ENCODE measurements at regions not wholly inside any gene's neighbourhood (a gene's known extent, or its start where the extent isn't known, plus 50 kb on each side); places are given as distances from the start of the nearest gene placed in this dataset.
"Not testable (repeated sequence)": the region's sequence is repeated elsewhere in the genome, so short reads cannot be mapped to it uniquely, and the experiment has no call there.

GRCh38 chr12:96085475-96085874, 50.1 kb upstream of the LTA4H start:
- Histone ChIP-seq H3K27ac (ENCODE audit: low read depth, low read length) (no peak overlapping the region), H3K9me3 (ENCODE audit: low read length) (no peaks in the 10 kb centered on the region), H3K36me3 (ENCODE audit: insufficient read depth, low read length) (no peaks in the 10 kb centered on the region), H3K27me3 (ENCODE audit: insufficient read depth, low read length, poor library complexity, severe bottlenecking) (no peaks in the 10 kb centered on the region), H3K4me1 (ENCODE audit: insufficient read depth, low read length) (no peaks in the 10 kb centered on the region), H3K4me3 (ENCODE audit: low read length) (no peak overlapping the region)
- no peak overlapping the region for H3K4me3 Mint-ChIP-seq
- no peaks in the 10 kb centered on the region for H3K4me1 Mint-ChIP-seq
- H3K27me3 Mint-ChIP-seq, result no peaks in the 10 kb centered on the region
- H3K36me3 Mint-ChIP-seq, result peaks cover 0 to 13% (median 3%) of the 10 kb centered on the region in 3 donors
- DNase-seq, result no peak
- no peak overlapping the region for H3K27ac Mint-ChIP-seq
- ChIA-PET CTCF (no interaction called here), POLR2A (no interaction called here)
- H3K9me3 Mint-ChIP-seq, result peaks cover 0 to 6% (median 4%) of the 10 kb centered on the region in 5 donors

DNA sequence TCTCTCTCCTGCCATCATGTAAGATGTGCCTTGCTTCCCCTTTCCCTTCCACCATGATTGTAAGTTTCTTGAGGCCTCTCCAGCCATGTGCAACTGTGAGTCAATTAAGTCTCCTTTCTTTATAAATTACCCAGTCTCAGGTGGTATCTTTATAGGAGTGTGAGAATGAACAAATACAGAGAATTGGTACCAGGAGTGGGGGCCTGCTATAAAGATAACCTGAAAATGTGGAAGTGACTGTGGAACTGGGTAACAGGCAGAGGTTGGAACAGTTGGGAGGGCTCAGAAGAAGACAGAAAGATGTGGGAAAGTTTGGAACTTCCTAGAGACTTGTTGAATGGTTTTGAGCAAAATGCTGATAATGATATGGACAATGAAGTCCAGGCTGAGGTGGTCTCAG, 50.8 kb upstream of the LTA4H start:
- H3K27ac ChIP-seq (ENCODE audit: low read depth, low read length); H3K27ac Mint-ChIP-seq; H3K4me3 Mint-ChIP-seq; H3K27me3 ChIP-seq (ENCODE audit: insufficient read depth, low read length, poor library complexity, severe bottlenecking); H3K9me3 ChIP-seq (ENCODE audit: low read length); H3K4me3 ChIP-seq (ENCODE audit: low read length); H3K4me1 Mint-ChIP-seq; H3K27me3 Mint-ChIP-seq; DNase-seq; H3K36me3 ChIP-seq (ENCODE audit: insufficient read depth, low read length); H3K4me1 ChIP-seq (ENCODE audit: insufficient read depth, low read length); CTCF ChIA-PET; H3K9me3 Mint-ChIP-seq: not testable (repeated sequence)
- POLR2A ChIA-PET, result interaction anchor here (0.7 kb wide), 1 partner anchor 59 kb away, joined by 5 read pairs; no protein-coding TSS in a partner anchor
- H3K36me3 Mint-ChIP-seq, result peaks cover 0 to 20% (median 3%) of the 10 kb centered on the region in 3 donors

DNA sequence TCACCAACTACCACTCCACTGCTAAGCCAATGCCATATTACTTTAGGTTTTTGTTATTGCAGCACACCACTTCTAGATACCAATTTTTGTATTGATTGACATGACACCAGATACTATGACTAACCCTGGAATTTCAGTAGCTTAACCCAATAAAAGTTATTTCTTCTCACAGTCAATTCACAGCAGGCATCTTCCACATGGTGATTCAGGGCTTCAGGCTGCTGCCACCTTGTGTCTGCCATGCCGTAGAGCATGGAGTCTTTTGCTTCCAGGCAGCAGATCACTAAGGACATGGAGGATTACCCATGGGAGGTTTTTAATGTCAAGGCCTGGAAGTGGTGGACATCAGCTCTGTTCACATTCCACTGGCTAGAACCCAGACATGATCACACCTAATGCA, 56.4 kb upstream of the LTA4H start:
- no peak for DNase-seq
- POLR2A ChIA-PET, result no interaction called here
- Mint-ChIP-seq H3K27ac (no peak overlapping the region), H3K36me3 (peaks cover 0 to 20% (median 3%) of the 10 kb centered on the region in 3 donors), H3K4me1 (peaks cover 10 to 21% (median 16%) of the 10 kb centered on the region in 3 donors), H3K27me3 (no peaks in the 10 kb centered on the region), H3K4me3 (no peak overlapping the region), H3K9me3 (peaks cover 0 to 9% (median 3%) of the 10 kb centered on the region in 5 donors)
- CTCF ChIA-PET, result no interaction called here
- Histone ChIP-seq H3K27me3 (ENCODE audit: insufficient read depth, low read length, poor library complexity, severe bottlenecking) (no peaks in the 10 kb centered on the region), H3K9me3 (ENCODE audit: low read length) (no peaks in the 10 kb centered on the region), H3K4me3 (ENCODE audit: low read length) (no peak overlapping the region), H3K36me3 (ENCODE audit: insufficient read depth, low read length) (no peaks in the 10 kb centered on the region), H3K27ac (ENCODE audit: low read depth, low read length) (no peak overlapping the region), H3K4me1 (ENCODE audit: insufficient read depth, low read length) (no peaks in the 10 kb centered on the region)

- no peaks in the 10 kb centered on the region for H3K9me3 ChIP-seq (ENCODE audit: low read length)
- peaks cover 0 to 16% (median 3%) of the 10 kb centered on the region in 3 donors for H3K36me3 Mint-ChIP-seq
- ChIA-PET POLR2A (no interaction called here), CTCF (no interaction called here)
- H3K27me3 ChIP-seq (ENCODE audit: insufficient read depth, low read length, poor library complexity, severe bottlenecking), result no peaks in the 10 kb centered on the region
- no peaks in the 10 kb centered on the region for H3K36me3 ChIP-seq (ENCODE audit: insufficient read depth, low read length)
- no peak overlapping the region for H3K4me3 Mint-ChIP-seq
- H3K4me1 ChIP-seq (ENCODE audit: insufficient read depth, low read length), result no peaks in the 10 kb centered on the region
- no peaks in the 10 kb centered on the region for H3K27me3 Mint-ChIP-seq
- H3K27ac Mint-ChIP-seq, result peak overlapping the region in 5 of 8 donors; percentile 18 to 64 (median 52)
- no peak for DNase-seq
- H3K4me1 Mint-ChIP-seq, result peaks cover 10 to 21% (median 18%) of the 10 kb centered on the region in 3 donors
- H3K9me3 Mint-ChIP-seq, result peaks cover 0 to 9% (median 3%) of the 10 kb centered on the region in 5 donors
- H3K4me3 ChIP-seq (ENCODE audit: low read length), result no peak overlapping the region
- no peak overlapping the region for H3K27ac ChIP-seq (ENCODE audit: low read depth, low read length)
Observed at GRCh38 chr12:96093543-96094196, 58.3 kb upstream of the LTA4H start.

DNA sequence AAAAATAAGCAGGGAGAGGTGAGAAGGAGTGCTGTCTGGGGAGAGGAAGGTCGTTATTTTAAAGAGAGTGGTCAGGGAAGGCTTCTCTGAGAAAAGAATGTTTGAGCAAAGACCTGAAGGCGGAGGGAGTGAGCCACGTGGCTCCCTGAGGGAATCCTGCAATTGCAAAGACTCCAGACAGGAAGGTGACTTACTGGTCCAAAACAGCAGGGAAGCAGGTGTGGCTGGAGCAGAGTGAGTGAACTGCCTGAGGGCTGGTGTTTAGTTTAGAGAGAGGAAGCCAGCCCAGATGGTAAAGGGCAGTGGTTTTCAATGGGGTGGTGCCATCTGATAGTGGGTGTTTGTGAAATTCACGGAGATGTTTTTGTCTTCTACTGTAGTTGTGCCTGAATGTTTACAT, 58.8 kb upstream of the LTA4H start:
- CTCF ChIA-PET, result no interaction called here
- Histone ChIP-seq H3K27me3 (ENCODE audit: insufficient read depth, low read length, poor library complexity, severe bottlenecking) (no peaks in the 10 kb centered on the region), H3K27ac (ENCODE audit: low read depth, low read length) (no peak overlapping the region), H3K9me3 (ENCODE audit: low read length) (no peaks in the 10 kb centered on the region), H3K36me3 (ENCODE audit: insufficient read depth, low read length) (no peaks in the 10 kb centered on the region), H3K4me1 (ENCODE audit: insufficient read depth, low read length) (no peaks in the 10 kb centered on the region), H3K4me3 (ENCODE audit: low read length) (no peak overlapping the region)
- POLR2A ChIA-PET, result no interaction called here
- peak overlapping the region in 1 of 7 donors; percentile 16 for H3K4me3 Mint-ChIP-seq
- peaks cover 0 to 16% (median 3%) of the 10 kb centered on the region in 3 donors for H3K36me3 Mint-ChIP-seq
- peaks cover 10 to 21% (median 20%) of the 10 kb centered on the region in 3 donors for H3K4me1 Mint-ChIP-seq
- H3K27ac Mint-ChIP-seq, result peak overlapping the region in 6 of 8 donors; percentile 5 to 64 (median 50)
- no peaks in the 10 kb centered on the region for H3K27me3 Mint-ChIP-seq
- DNase-seq, result no peak
- peaks cover 0 to 9% (median 3%) of the 10 kb centered on the region in 5 donors for H3K9me3 Mint-ChIP-seq

DNA sequence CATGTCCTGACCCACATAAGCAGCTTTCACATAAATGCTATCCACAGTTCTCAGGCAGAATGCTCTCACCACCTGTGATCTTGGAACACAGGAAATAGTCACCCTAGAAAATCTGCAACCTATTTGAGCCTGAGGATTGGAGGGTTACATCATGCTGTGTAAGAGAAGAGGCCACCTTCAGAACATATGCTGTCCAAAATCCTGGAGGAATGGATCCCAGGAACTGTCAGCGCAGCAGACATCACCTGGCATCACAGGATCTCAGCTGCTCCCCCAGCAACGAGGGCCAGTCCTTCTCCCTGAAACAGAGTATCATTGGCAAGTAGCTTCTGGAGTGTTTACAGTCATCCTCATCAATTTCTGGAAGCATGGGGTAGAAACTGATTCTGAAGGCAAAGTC, 63.2 kb upstream of the LTA4H start:
- Mint-ChIP-seq H3K27ac (peak overlapping the region in 1 of 8 donors; percentile 44), H3K9me3 (no peaks in the 10 kb centered on the region), H3K27me3 (no peaks in the 10 kb centered on the region), H3K4me3 (no peak overlapping the region), H3K4me1 (peaks cover 20 to 28% (median 28%) of the 10 kb centered on the region in 3 donors), H3K36me3 (no peaks in the 10 kb centered on the region)
- no peaks in the 10 kb centered on the region for H3K36me3 ChIP-seq (ENCODE audit: insufficient read depth, low read length)
- no peaks in the 10 kb centered on the region for H3K27me3 ChIP-seq (ENCODE audit: insufficient read depth, low read length, poor library complexity, severe bottlenecking)
- CTCF ChIA-PET, result interaction anchor here (0.9 kb wide), 1 partner anchor 117 kb away, joined by 3 read pairs; no protein-coding TSS in a partner anchor
- no peak overlapping the region for H3K27ac ChIP-seq (ENCODE audit: low read depth, low read length)
- no peak overlapping the region for H3K4me3 ChIP-seq (ENCODE audit: low read length)
- DNase-seq, result no peak
- POLR2A ChIA-PET, result no interaction called here
- H3K9me3 ChIP-seq (ENCODE audit: low read length), result no peaks in the 10 kb centered on the region
- peaks cover 12% of the 10 kb centered on the region for H3K4me1 ChIP-seq (ENCODE audit: insufficient read depth, low read length)

DNA sequence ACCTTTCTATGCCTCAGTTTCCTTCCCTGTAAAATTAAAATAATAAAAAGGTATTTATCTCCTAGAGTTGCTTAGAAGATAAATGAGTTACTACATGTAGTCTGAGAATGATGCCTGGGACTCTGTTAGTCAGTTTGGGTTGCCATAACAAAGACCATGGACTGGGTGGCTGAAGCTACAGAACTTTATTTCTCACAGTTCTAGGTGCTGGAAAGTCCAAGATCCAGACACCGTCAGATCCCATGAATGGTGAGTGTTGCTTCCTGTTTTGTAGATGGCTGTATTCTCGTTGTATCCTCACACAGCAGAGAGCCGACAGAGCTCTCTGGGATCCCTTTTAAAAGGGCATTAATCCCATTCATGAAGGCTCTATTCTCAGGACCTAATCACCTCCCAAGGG, 64.0 kb upstream of the LTA4H start:
- Histone ChIP-seq H3K4me1 (ENCODE audit: insufficient read depth, low read length) (peaks cover 12% of the 10 kb centered on the region), H3K36me3 (ENCODE audit: insufficient read depth, low read length) (no peaks in the 10 kb centered on the region), H3K27ac (ENCODE audit: low read depth, low read length) (no peak overlapping the region), H3K4me3 (ENCODE audit: low read length) (no peak overlapping the region), H3K27me3 (ENCODE audit: insufficient read depth, low read length, poor library complexity, severe bottlenecking) (no peaks in the 10 kb centered on the region), H3K9me3 (ENCODE audit: low read length) (no peaks in the 10 kb centered on the region)
- POLR2A ChIA-PET, result no interaction called here
- DNase-seq, result no peak
- H3K27ac Mint-ChIP-seq, result no peak overlapping the region
- H3K4me1 Mint-ChIP-seq, result peaks cover 15 to 20% (median 20%) of the 10 kb centered on the region in 3 donors
- no peak overlapping the region for H3K4me3 Mint-ChIP-seq
- CTCF ChIA-PET, result no interaction called here
- peaks cover 0 to 1% of the 10 kb centered on the region in 2 donors for H3K27me3 Mint-ChIP-seq
- H3K36me3 Mint-ChIP-seq, result no peaks in the 10 kb centered on the region
- H3K9me3 Mint-ChIP-seq, result no peaks in the 10 kb centered on the region

GRCh38 chr12:96099986-96100385, 64.6 kb upstream of the LTA4H start:
- CTCF ChIA-PET, result no interaction called here
- Mint-ChIP-seq H3K4me3 (peak overlapping the region in 3 of 7 donors; percentile 13 to 54 (median 44)), H3K9me3 (no peaks in the 10 kb centered on the region), H3K27ac (peak overlapping the region in 3 of 8 donors; percentile 41 to 73 (median 71)), H3K36me3 (no peaks in the 10 kb centered on the region), H3K4me1 (peaks cover 10 to 14% (median 14%) of the 10 kb centered on the region in 3 donors), H3K27me3 (peaks cover 0 to 1% of the 10 kb centered on the region in 2 donors)
- DNase-seq, result no peak
- no peaks in the 10 kb centered on the region for H3K9me3 ChIP-seq (ENCODE audit: low read length)
- POLR2A ChIA-PET, result no interaction called here
- H3K4me3 ChIP-seq (ENCODE audit: low read length), result no peak overlapping the region
- H3K27me3 ChIP-seq (ENCODE audit: insufficient read depth, low read length, poor library complexity, severe bottlenecking), result no peaks in the 10 kb centered on the region
- H3K27ac ChIP-seq (ENCODE audit: low read depth, low read length), result no peak overlapping the region
- H3K4me1 ChIP-seq (ENCODE audit: insufficient read depth, low read length), result peaks cover 12% of the 10 kb centered on the region
- H3K36me3 ChIP-seq (ENCODE audit: insufficient read depth, low read length), result no peaks in the 10 kb centered on the region

Data from CD8-positive, alpha-beta memory T cell (primary cell).